ENCODE measurements at regions not wholly inside any gene's neighbourhood (a gene's known extent, or its start where the extent isn't known, plus 50 kb on each side); places are given as distances from the start of the nearest gene placed in this dataset.

- no peak for DNase-seq
These were observed 58.4 kb downstream of the HMHB1 start for GRCh38 chr5:143870362-143870761.

- DNase-seq, result no peak
These were observed 59.1 kb downstream of the HMHB1 start for GRCh38 chr5:143870871-143871632.

- DNase-seq, result no peak
These were observed 59.7 kb downstream of the HMHB1 start for GRCh38 chr5:143871672-143872071.

GRCh38 chr5:143874312-143874711, 62.4 kb downstream of the HMHB1 start:
- no peak for DNase-seq

GRCh38 chr5:143877196-143877595, 65.2 kb downstream of the HMHB1 start:
- no peak for DNase-seq

GRCh38 chr5:143878430-143878829, 66.5 kb downstream of the HMHB1 start:
- no peak for DNase-seq

- DNase-seq, result no peak
These were observed 67.7 kb downstream of the HMHB1 start for GRCh38 chr5:143879646-143880045.

- no peak for DNase-seq
These were observed 68.2 kb downstream of the HMHB1 start for GRCh38 chr5:143880178-143880577.

GRCh38 chr5:143882520-143882919, 70.6 kb downstream of the HMHB1 start:
- DNase-seq, result no peak

GRCh38 chr5:143886096-143886495, 74.1 kb downstream of the HMHB1 start:
- DNase-seq, result no peak

GRCh38 chr5:143886651-143887638, 75.0 kb downstream of the HMHB1 start:
- DNase-seq, result no peak

- DNase-seq, result no peak
These were observed 76.1 kb downstream of the HMHB1 start for GRCh38 chr5:143887903-143888665.

- no peak for DNase-seq
These were observed 77.0 kb downstream of the HMHB1 start for GRCh38 chr5:143888912-143889311.

- no peak for DNase-seq
These were observed 78.0 kb downstream of the HMHB1 start for GRCh38 chr5:143889986-143890385.

- no peak for DNase-seq
These were observed 78.5 kb downstream of the HMHB1 start for GRCh38 chr5:143890487-143890886.

- no peak for DNase-seq
These were observed 80.3 kb downstream of the HMHB1 start for GRCh38 chr5:143892271-143892670.

GRCh38 chr5:143892908-143893307, 80.9 kb downstream of the HMHB1 start:
- no peak for DNase-seq

GRCh38 chr5:143893638-143894037, 81.7 kb downstream of the HMHB1 start:
- no peak for DNase-seq

- no peak for DNase-seq
These were observed 84.6 kb downstream of the HMHB1 start for GRCh38 chr5:143896516-143896915.

GRCh38 chr5:143896966-143897365, 85.0 kb downstream of the HMHB1 start:
- DNase-seq, result no peak

- no peak for DNase-seq
These were observed 86.4 kb downstream of the HMHB1 start for GRCh38 chr5:143898381-143898780.

- DNase-seq, result no peak
These were observed 87.1 kb downstream of the HMHB1 start for GRCh38 chr5:143898916-143899591.

- no peak for DNase-seq
These were observed 97.0 kb downstream of the HMHB1 start for GRCh38 chr5:143908959-143909358.
